NCI-H146 treated with DMSO at 0.1 percent for 48 hours (cell line): ENCODE measurements at regions not wholly inside any gene's neighbourhood (a gene's known extent, or its start where the extent isn't known, plus 50 kb on each side); places are given as distances from the start of the nearest gene placed in this dataset.

Source experiments
- DNase-seq: peaks from one replicate; lab custom pipeline; 2025; ENCODE audit not compliant: unreplicated experiment; lab: John Stamatoyannopoulos, UW

GRCh38 chr9:79877943-79878602 lies 306.3 kb downstream of the TLE4 start:
- DNase-seq = no peak

- DNase-seq = no peak
Observed at GRCh38 chr9:79868567-79869189, 296.9 kb downstream of the TLE4 start.

GRCh38 chr9:79862921-79863890 lies 291.4 kb downstream of the TLE4 start:
- no peak for DNase-seq

- DNase-seq = no peak
Observed at GRCh38 chr9:79858508-79858907, 286.7 kb downstream of the TLE4 start.

GRCh38 chr9:79857188-79857587 lies 285.4 kb downstream of the TLE4 start:
- no peak for DNase-seq

- DNase-seq = no peak
Observed at GRCh38 chr9:79847074-79847473, 275.3 kb downstream of the TLE4 start.

GRCh38 chr9:79829566-79830302 lies 258.0 kb downstream of the TLE4 start:
- DNase-seq = no peak

GRCh38 chr9:79824265-79824664 lies 252.5 kb downstream of the TLE4 start:
- DNase-seq = no peak

- DNase-seq = no peak
Observed at GRCh38 chr9:79817438-79818004, 245.8 kb downstream of the TLE4 start.

GRCh38 chr9:79813258-79813638 lies 241.5 kb downstream of the TLE4 start:
- no peak for DNase-seq

GRCh38 chr9:79812507-79813257 lies 240.9 kb downstream of the TLE4 start:
- DNase-seq = no peak

- no peak for DNase-seq
Observed at GRCh38 chr9:79812099-79812498, 240.3 kb downstream of the TLE4 start.

- DNase-seq = no peak
Observed at GRCh38 chr9:79809931-79810330, 238.2 kb downstream of the TLE4 start.

GRCh38 chr9:79809316-79809876 lies 237.6 kb downstream of the TLE4 start:
- DNase-seq = no peak

- no peak for DNase-seq
Observed at GRCh38 chr9:79807971-79808370, 236.2 kb downstream of the TLE4 start.

- no peak for DNase-seq
Observed at GRCh38 chr9:79806086-79806485, 234.3 kb downstream of the TLE4 start.

- no peak for DNase-seq
Observed at GRCh38 chr9:79801459-79801858, 229.7 kb downstream of the TLE4 start.

- no peak for DNase-seq
Observed at GRCh38 chr9:79800578-79800977, 228.8 kb downstream of the TLE4 start.

GRCh38 chr9:79799691-79800335 lies 228.0 kb downstream of the TLE4 start:
- DNase-seq = no peak
